Stromal cell of bone marrow (primary cell): ENCODE measurements at regions not wholly inside any gene's neighbourhood (a gene's known extent, or its start where the extent isn't known, plus 50 kb on each side); places are given as distances from the start of the nearest gene placed in this dataset.
"Not testable (repeated sequence)": the region's sequence is repeated elsewhere in the genome, so short reads cannot be mapped to it uniquely, and the experiment has no call there.

ENCODE experiments used
- DNase-seq: peaks from one replicate; pipeline ENCODE4 v3.0.0-alpha.2; 2012; ENCODE audit warnings: low read depth

DNA sequence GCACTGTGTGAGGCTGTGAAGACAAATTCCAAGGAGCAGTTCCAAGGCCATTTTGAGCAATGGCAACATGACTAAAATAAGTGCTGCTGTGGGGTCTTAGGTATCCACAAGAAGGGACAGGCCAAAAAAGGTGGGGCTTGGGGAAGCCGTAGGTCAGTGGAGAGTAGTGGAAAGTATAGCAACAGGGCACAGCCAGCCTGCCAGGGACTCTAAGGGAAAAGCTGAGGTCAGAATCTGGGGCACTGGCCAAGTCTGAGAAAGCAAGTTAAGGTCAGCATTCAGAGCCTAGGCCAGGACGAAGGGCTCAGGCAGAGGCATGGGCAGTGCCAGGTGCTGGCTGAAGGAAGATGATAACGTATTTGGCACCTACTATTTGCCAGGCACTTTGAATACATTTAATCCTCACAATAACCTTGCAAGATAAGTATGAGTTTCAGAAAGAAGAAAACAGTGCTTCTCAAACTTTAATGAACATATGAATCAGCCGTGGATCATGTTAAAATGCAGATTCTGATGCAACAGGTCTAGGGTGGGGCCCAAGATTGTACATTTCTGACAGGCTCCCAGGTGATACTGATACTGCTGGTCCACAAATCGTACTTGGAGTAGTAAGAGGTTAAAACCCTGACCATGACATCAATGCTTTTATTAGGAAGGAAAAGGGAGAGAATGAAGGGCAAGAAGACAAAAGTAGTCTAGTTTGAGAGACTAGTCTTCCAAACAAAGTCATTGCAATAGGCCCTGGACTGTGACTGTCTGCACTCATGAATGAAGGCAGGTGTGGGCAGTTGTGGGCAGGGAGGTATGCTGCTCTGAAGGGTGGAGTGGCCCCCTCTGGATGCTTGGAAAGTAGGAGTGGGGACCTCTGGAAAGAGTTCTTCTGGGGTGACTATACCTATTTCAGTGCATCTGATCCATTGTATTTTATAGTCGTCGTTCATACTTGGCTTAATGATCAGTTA, 106.3 kb upstream of the ANKRD28 start:
- DNase-seq, result no peak

DNA sequence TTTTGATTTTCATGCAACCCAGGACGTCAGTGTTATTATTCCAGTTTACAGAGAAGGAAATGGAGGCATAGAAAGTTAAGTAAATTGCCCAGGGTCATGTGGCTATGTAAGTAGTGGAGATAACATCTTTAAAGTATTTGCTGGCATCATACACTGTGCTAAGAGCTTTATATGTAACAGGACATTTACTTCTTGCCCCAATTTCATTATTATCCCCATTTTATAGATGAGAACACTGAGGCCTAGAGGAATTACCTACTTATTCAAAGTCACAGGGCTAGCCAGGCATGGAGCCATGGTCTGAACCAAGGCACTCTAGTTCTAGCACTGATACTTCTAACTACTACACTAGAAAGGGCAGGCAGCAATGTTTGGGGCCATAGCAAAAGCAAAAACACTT, 107.3 kb upstream of the ANKRD28 start:
- no peak for DNase-seq

DNA sequence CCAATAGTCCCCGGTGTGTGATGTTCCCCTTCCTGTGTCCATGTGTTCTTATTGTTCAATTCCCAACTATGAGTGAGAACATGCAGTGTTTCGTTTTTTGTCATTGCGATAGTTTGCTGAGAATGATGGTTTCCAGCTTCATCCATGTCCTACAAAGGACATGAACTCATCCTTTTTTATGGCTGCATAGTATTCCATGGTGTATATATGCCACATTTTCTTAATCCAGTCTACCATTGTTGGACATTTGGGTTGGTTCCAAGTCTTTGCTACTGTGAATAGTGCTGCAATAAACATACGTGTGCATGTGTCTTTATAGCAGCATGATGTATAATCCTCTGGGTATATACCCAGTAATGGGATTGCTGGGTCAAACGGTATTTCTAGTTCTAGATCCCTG, 109.6 kb upstream of the ANKRD28 start:
- DNase-seq, result not testable (repeated sequence)

GRCh38 chr3:15918988-15919387, 121.2 kb upstream of the ANKRD28 start:
- no peak for DNase-seq

DNA sequence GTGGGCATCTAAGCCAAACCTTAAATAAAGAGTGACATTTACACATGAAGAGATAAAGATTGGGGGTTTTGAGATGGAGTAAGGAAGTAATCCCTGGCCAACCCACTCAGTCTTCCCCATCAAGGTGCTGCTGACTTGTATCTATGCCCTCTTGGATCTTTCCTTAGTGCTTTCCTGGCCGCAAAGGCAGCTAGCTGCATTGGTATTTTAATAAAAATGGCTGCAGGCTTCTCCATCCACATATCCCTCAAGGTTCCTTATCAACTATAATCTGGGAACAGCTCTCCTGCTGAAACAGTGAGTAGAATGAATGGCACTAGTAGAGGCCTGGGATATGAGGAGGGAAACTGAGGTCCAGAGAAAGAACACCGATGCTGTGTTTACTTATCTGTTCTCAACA, 122.2 kb upstream of the ANKRD28 start:
- no peak for DNase-seq

GRCh38 chr3:15923640-15924405, 126.0 kb upstream of the ANKRD28 start:
- DNase-seq, result no peak

DNA sequence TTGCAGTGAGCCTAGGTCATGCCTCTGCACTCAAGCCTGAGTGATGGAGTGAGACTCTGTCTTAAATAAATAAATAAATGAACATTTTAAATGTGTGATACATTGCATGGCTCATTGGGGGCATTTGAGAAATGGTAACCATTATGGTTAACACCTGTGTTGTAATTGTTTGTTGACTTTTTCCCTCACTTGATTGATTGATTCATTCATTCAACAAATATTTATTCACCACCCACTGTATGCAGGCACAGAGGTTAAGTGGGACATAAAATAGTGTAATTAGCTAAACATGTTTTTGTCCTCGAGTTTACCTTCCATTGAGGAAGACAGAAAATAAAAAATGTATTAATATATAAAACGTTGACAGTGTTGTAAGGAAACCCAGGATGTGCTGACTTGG, 127.1 kb upstream of the ANKRD28 start:
- no peak for DNase-seq

DNA sequence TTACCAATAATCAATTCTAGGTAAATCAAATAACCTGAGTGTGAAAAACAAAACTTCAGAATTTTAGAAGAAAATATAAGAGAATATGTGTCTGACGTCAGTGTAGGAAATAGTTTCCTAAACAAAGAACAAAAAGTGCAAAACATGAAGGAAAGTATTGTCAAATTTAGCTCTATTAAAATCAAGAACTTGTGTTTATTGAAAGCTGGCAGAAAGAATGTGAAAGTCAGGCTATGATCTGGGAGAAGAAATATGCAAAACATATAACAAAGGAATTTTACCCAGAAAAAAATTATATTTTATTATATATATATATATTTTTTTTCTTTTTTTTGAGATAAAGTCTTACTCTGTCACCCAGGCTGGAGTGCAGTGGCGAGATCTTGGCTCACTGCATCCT, 129.1 kb upstream of the ANKRD28 start:
- DNase-seq, result no peak

DNA sequence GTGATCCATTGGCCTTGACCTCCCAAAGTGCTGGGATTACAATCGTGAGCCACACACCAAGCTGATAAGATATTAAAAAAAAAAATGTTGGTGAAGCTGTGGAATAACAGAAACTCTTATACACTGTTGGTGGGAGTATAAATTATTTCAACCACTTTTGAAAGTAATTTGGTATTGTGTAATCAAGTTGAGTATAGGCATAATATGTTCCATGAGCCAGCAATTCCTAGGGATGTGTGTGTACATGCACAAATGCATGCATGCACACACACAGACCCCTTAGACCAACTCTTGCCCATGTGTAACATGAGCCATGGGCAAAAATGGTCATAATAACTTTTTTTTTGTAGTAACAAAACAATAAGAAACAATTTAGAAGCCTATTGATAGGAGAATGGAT, 130.2 kb upstream of the ANKRD28 start:
- no peak for DNase-seq

DNA sequence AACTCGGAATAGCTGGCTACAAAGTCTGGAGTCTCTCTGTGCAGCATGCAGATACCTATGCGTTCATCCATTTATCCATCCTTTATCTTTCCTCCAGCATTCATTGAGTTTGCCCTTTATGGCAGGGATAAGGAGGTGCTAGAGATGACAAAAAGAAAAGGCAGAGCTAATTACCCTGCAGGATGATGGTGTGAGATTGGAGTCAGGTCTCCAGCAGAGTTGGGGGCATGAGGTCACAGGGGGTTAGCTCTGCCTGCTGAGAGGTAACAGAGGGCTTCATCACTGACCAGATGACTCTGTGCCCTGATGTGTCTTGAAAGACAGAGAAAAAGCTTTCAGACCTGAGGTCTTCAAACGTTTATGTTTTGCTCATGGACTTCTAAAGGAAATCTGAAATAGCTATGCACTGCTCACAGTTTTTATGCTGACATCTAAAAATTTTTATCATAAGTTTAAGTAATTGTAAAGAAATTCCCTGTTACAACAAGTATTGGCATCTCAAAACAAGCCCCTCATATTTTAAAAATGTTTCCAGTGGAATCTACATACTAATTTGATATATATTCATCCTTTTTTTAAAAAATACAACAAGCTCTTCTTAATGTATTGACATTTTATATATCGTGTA, 132.3 kb upstream of the ANKRD28 start:
- DNase-seq, result no peak

DNA sequence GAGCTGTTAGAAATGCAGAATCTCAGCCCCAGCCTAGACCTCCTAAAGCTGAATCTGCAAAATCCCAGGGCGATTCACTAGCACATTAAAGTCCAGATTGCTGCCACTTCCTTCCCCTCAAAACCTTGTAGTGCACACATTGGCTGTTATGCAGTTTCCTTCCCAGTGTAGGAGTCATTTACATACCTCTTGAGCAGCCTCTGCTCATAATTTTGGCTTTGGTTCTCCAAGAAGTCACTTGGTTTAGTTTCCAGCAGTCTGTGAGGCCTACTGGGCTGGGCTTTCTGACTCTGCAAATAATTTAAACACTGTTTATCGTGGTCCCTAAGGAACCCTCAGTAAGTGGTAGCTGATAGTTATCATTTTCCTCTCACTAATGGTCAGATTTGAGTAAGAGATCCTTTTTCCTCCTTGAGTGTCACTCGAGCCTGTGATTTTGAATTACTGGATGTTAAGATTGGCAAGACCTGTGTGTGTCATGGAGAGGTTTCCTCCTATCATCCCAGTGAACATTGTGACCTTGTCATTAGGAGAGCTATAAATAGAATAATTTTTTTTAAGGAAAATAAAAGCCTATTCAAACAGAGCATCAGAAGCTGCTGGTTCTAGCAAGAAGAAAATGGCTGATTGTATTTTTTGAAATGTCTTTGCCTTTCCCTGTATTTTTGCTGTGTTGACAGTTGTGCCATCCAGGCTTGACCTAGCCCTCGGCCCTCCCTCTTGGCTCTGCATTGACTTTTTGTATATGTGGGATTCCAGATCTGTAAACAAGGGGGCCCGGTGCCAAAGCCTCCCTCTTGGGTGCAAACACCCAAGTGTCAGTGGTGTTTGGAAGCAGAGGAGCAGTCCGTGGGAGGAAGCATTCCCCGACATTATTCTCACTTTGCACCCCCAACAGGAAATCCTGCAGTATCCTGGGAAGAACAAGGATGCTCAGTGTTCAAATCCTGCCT, 134.8 kb upstream of the ANKRD28 start:
- DNase-seq, result no peak

- DNase-seq, result peak; percentile 57
These were observed 135.8 kb upstream of the ANKRD28 start for GRCh38 chr3:15933439-15934139.

GRCh38 chr3:15934389-15935195, 136.8 kb upstream of the ANKRD28 start:
- no peak for DNase-seq

- DNase-seq, result no peak
These were observed 138.5 kb upstream of the ANKRD28 start for GRCh38 chr3:15936312-15936711.

DNA sequence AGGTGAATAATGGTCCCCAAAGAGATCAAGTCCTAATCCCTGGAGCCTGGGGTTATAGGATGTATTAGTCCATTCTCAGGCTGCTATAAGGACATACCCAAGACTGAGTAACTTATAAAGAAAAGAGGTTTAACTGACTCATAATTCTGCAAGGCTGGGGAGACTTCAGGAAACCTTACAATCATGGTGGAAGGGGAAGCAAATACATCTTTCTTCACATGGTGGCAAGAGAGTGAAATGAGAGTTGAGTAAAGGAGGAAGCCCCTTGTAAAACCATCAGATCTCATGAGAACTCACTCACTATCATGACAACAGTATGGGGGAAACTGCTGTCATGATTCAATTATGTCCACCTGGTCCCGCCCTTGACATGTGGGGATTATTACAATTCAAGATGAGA, 142.9 kb upstream of the ANKRD28 start:
- DNase-seq, result no peak

DNA sequence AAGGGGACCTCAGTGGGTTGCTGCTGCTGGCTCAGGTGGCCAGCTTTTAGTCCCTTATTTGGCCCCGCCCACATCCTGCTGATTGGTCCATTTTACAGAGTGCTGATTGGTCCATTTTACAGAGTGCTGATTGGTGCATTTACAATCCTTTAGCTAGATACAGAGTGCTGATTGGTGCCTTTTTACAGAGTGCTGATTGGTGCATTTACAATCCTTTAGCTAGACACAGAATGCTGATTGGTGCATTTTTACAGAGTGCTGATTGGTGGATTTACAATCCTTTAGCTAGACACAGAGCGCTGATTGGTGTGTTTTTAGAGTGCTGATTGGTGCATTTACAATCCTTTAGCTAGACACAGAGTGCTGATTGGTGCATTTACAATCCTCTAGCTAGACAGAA, 143.7 kb upstream of the ANKRD28 start:
- DNase-seq, result not testable (repeated sequence)

DNA sequence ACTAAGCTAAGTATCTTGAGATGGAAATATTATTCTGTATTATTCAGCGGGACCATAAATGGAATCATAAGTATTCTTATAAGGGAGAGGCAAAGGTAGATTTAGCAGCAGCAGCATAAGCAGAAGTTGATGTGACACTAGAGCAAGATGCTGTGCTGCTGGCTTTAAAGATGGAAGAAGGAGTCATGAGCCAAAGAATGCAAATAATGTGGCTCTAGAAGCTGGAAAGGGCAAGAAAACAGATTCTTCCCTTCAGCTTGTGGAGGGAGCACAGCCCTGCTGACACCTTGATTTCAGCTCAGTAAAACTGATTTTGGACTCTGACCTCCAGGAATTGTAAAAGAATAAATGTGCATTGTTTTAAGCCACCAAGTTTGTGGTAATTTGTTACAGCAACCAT, 144.2 kb upstream of the ANKRD28 start:
- no peak for DNase-seq

- DNase-seq, result no peak
These were observed 144.7 kb upstream of the ANKRD28 start for GRCh38 chr3:15942462-15942861.

DNA sequence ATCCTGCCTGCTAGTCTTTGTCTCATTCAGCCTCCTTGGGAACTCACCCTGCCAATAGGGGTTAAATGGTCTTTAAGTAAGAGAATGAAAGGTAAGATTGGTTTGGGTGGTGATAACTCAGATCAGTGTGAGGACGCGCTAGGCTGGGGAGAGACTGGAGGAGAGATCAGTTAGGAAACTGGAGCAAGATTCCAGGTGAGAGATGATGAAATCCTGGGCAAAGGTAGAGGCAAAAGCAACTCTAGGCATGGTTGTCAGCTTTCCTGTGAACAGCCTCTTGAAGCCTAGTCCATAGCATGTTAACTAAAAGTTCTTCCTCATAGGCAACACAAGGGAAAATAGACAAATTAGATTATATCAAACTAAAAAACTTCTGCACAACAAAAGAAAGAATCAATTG, 145.2 kb upstream of the ANKRD28 start:
- DNase-seq, result no peak

GRCh38 chr3:15948388-15948787, 150.6 kb upstream of the ANKRD28 start:
- no peak for DNase-seq
